HCT116 (cell line): ENCODE measurements at regions not wholly inside any gene's neighbourhood (a gene's known extent, or its start where the extent isn't known, plus 50 kb on each side); places are given as distances from the start of the nearest gene placed in this dataset.

Source experiments
- ATAC-seq: fragments of 200-7000 bp; cut with Tn5 transposase; 2 replicates; pipeline ENCODE4 v1.9.1; 2020; ENCODE audit warnings: mild to moderate bottlenecking, moderate library complexity
- BruUV-seq: library from RNA; stranded (reverse); fragments of 400-500 nt; replicated peaks from 2 replicates; lab custom pipeline; 2021; lab: Mats Ljungman, UMichigan
- CTCF ChIA-PET: fragments of 300-600 bp; sonication (Branson Sonifier 250); formaldehyde crosslinking; loops from one replicate; lab custom pipeline; 2021; ENCODE audit warnings: antibody characterized with exemption; lab: Charles Lee
- POLR2A ChIA-PET: fragments of 300-600, 350-600 bp; sonication (Branson Sonifier 250); formaldehyde crosslinking; loops from one replicate; lab custom pipeline; 2021; ENCODE audit warnings: antibody characterized with exemption; lab: Charles Lee
- RAD21 ChIA-PET, 2 experiments: fragments of 300-600 bp; sonication (Branson Sonifier 250); formaldehyde crosslinking; loops; one replicate each; lab custom pipeline; 2023; ENCODE audit warnings: low total read pairs in 2 of 2; ENCODE audit not compliant: uncharacterized antibody in 2 of 2, unreplicated experiment in 2 of 2, low non-redundant PET in 1 of 2; lab: Charles Lee
- DNase-seq: peaks from one replicate; pipeline ENCODE4 v3.0.0-alpha.2; 2010; ENCODE audit warnings: low read depth, low spot score
- H2AFZ ChIP-seq: fragments of 200-600 bp; shearing (Covaris generic), sonication (generic); 2 replicates; pipeline ENCODE4 v1.6.1; 2017; ENCODE audit warnings: low read depth, mixed run types, mixed read lengths, antibody characterized with exemption, low read length; ENCODE audit not compliant: poor library complexity, severe bottlenecking
- H3K27ac ChIP-seq: 2 replicates; pipeline ENCODE4 v1.5.1; 2012; ENCODE audit warnings: low read depth, low read length
- H3K27me3 ChIP-seq: fragments of 200-600 bp; sonication (generic); 2 replicates; pipeline ENCODE4 v1.6.1; 2016; ENCODE audit warnings: mixed run types, low read length, mixed read lengths; ENCODE audit not compliant: insufficient read depth
- H3K36me3 ChIP-seq, 2 experiments: fragments of 200-500 bp in 1 of 2; fragments of 200-600 bp in 1 of 2; sonication (Bioruptor generic) in 1 of 2; sonication (generic) in 1 of 2; 2 replicates each; pipeline versions ENCODE4 v1.5.1 to v1.6.1; 2014 to 2016; ENCODE audit warnings: low read length in 2 of 2, inconsistent platforms in 1 of 2, mixed read lengths in 1 of 2, mixed run types in 1 of 2; ENCODE audit not compliant: insufficient read depth in 2 of 2, control insufficient read depth in 1 of 2
- H3K4me1 ChIP-seq, 2 experiments: fragments of 200-600 bp in 1 of 2; sonication (generic) in 1 of 2; 2 replicates each; pipeline versions ENCODE4 v1.5.1 to v1.6.1; 2012 to 2017; ENCODE audit warnings: low read length in 2 of 2, inconsistent platforms in 1 of 2, mild to moderate bottlenecking in 1 of 2, mixed read lengths in 1 of 2, mixed run types in 1 of 2, moderate library complexity in 1 of 2; ENCODE audit not compliant: insufficient read depth in 2 of 2, control insufficient read depth in 1 of 2
- H3K4me2 ChIP-seq: fragments of 200-600 bp; sonication (generic); 2 replicates; pipeline ENCODE4 v1.6.1; 2017; ENCODE audit warnings: mixed run types, low read length, mixed read lengths
- H3K4me3 ChIP-seq, 2 experiments: fragments of 200-600 bp in 1 of 2; sonication (generic) in 1 of 2; replicated peaks in 1 of 2; 2 replicates each; pipeline ENCODE4 v1.5.1; 2011 to 2016; ENCODE audit warnings: low read length in 2 of 2, control low read depth in 1 of 2, low read depth in 1 of 2, mild to moderate bottlenecking in 1 of 2, mixed read lengths in 1 of 2, mixed run types in 1 of 2
- H3K79me2 ChIP-seq: fragments of 200-600 bp; sonication (generic); 2 replicates; pipeline ENCODE4 v1.6.1; 2017; ENCODE audit warnings: mild to moderate bottlenecking, mixed run types, low read length, moderate library complexity, mixed read lengths; ENCODE audit not compliant: insufficient read depth
- H3K9ac ChIP-seq: fragments of 200-600 bp; sonication (generic); 2 replicates; pipeline ENCODE4 v1.6.1; 2016; ENCODE audit warnings: low read length, mixed read lengths
- H3K9me2 ChIP-seq: fragments of 200-600 bp; sonication (generic), shearing (Covaris generic); 2 replicates; pipeline ENCODE4 v1.6.1; 2017; ENCODE audit warnings: mixed run types, mild to moderate bottlenecking, moderate library complexity; ENCODE audit not compliant: insufficient read depth
- H3K9me3 ChIP-seq, 2 experiments: fragments of 200-500 bp in 1 of 2; fragments of 200-600 bp in 1 of 2; sonication (Bioruptor generic) in 1 of 2; sonication (generic) in 1 of 2; 2 replicates each; pipeline ENCODE4 v1.6.1; 2014 to 2017; ENCODE audit warnings: low read length in 2 of 2, mixed read lengths in 2 of 2, inconsistent platforms in 1 of 2, low read depth in 1 of 2, mild to moderate bottlenecking in 1 of 2, mixed run types in 1 of 2, moderate library complexity in 1 of 2; ENCODE audit not compliant: control insufficient read depth in 1 of 2, insufficient read depth in 1 of 2
- H4K20me1 ChIP-seq: fragments of 200-600 bp; sonication (generic), shearing (Covaris generic); 2 replicates; pipeline ENCODE4 v1.6.1; 2017; ENCODE audit warnings: mixed run types, mild to moderate bottlenecking, moderate library complexity; ENCODE audit not compliant: insufficient read depth
- ATF3 ChIP-seq: IDR thresholded peaks from 2 replicates; pipeline ENCODE4 v1.6.1; 2012
- CBX3 ChIP-seq: IDR thresholded peaks from 2 replicates; pipeline ENCODE4 v1.6.1; 2012; ENCODE audit warnings: low read depth
- CEBPB ChIP-seq: IDR thresholded peaks from 2 replicates; pipeline ENCODE4 v1.6.1; 2012; ENCODE audit warnings: low read depth
- CTCF ChIP-seq, 3 experiments: fragments of 200-600 bp in 1 of 3; sonication (generic) in 1 of 3; IDR thresholded peaks in 2 of 3; conservative IDR thresholded peaks in 1 of 3; 2 replicates each; pipeline ENCODE4 v1.5.1; 2012 to 2017; ENCODE audit warnings: low read depth in 2 of 3, low read length in 2 of 3, antibody characterized with exemption in 1 of 3, borderline replicate concordance in 1 of 3, control low read depth in 1 of 3, mild to moderate bottlenecking in 1 of 3, mixed read lengths in 1 of 3, mixed run types in 1 of 3, moderate library complexity in 1 of 3; ENCODE audit not compliant: insufficient read depth in 1 of 3
- ELF1 ChIP-seq: IDR thresholded peaks from 2 replicates; pipeline ENCODE4 v1.6.1; 2012; ENCODE audit warnings: low read depth, borderline replicate concordance
- EZH2 ChIP-seq: fragments of 200-600 bp; sonication (generic); IDR thresholded peaks from 2 replicates; pipeline ENCODE4 v1.6.1; 2017; ENCODE audit warnings: antibody characterized with exemption, mixed run types
- EZH2phosphoT487 ChIP-seq: fragments of 200-600 bp; IDR thresholded peaks from 2 replicates; pipeline ENCODE4 v1.6.1; 2018; ENCODE audit warnings: antibody characterized with exemption, borderline replicate concordance
- FOSL1 ChIP-seq: IDR thresholded peaks from 2 replicates; pipeline ENCODE4 v1.6.1; 2012; ENCODE audit warnings: low read depth
- JUND ChIP-seq: IDR thresholded peaks from 2 replicates; pipeline ENCODE4 v1.6.1; 2012
- POLR2A ChIP-seq: IDR thresholded peaks from 2 replicates; pipeline ENCODE4 v1.7.0; 2011; ENCODE audit warnings: borderline replicate concordance; ENCODE audit not compliant: insufficient read depth, insufficient read length; ENCODE audit errors: extremely low read depth
- POLR2AphosphoS5 ChIP-seq: IDR thresholded peaks from 2 replicates; pipeline ENCODE4 v1.6.1; 2011; ENCODE audit warnings: mild to moderate bottlenecking, low read depth, low read length, moderate library complexity
- RAD21 ChIP-seq: IDR thresholded peaks from 2 replicates; pipeline ENCODE4 v1.6.1; 2012; ENCODE audit warnings: low read depth, mild to moderate bottlenecking
- REST ChIP-seq: IDR thresholded peaks from 2 replicates; pipeline ENCODE4 v1.6.1; 2012; ENCODE audit warnings: low read depth
- SP1 ChIP-seq: IDR thresholded peaks from 2 replicates; pipeline ENCODE4 v1.6.1; 2012; ENCODE audit warnings: low read depth
- SRF ChIP-seq: IDR thresholded peaks from 2 replicates; pipeline ENCODE4 v1.6.1; 2012; ENCODE audit warnings: low read depth
- TCF7L2 ChIP-seq: IDR thresholded peaks from 2 replicates; pipeline ENCODE4 v1.7.0; 2011; ENCODE audit warnings: borderline replicate concordance, inconsistent platforms; ENCODE audit not compliant: insufficient read depth, insufficient read length; ENCODE audit errors: extremely low read depth
- YY1 ChIP-seq: IDR thresholded peaks from 2 replicates; pipeline ENCODE4 v1.6.1; 2011; ENCODE audit warnings: low read length, low read depth, moderate library complexity, mild to moderate bottlenecking; ENCODE audit not compliant: insufficient replicate concordance; ENCODE audit errors: extremely low read depth
- ZBTB33 ChIP-seq: IDR thresholded peaks from 2 replicates; pipeline ENCODE4 v1.6.1; 2011; ENCODE audit warnings: mild to moderate bottlenecking, low read length, moderate library complexity; ENCODE audit not compliant: insufficient replicate concordance; ENCODE audit errors: extremely low read depth
- ZFX ChIP-seq: fragments of 450-650 bp; IDR thresholded peaks from 2 replicates; pipeline ENCODE4 v1.6.1; 2017
- intact Hi-C: fragments of 100-400 bp; cut with micrococcal nuclease; formaldehyde crosslinking; loops from 2 replicates; pipeline ENCODE4 v1.10.0; 2022

GRCh38 chr21:23624281-23624680 is 1983.0 kb downstream of the MRPL39 start:
- Histone ChIP-seq H3K9me3 (peaks cover 16 to 24% of the 10 kb centered on the region in 2 experiments; a peak in 2 of 4 replicates), H3K27ac (no peak overlapping the region), H3K9me2 (no peaks in the 10 kb centered on the region), H3K4me2 (no peak overlapping the region), H4K20me1 (no peaks in the 10 kb centered on the region), H3K4me3 (no peak overlapping the region), H3K27me3 (no peaks in the 10 kb centered on the region), H3K36me3 (no peaks in the 10 kb centered on the region), H3K79me2 (no peaks in the 10 kb centered on the region), H2AFZ (no peak overlapping the region), H3K9ac (no peak overlapping the region), H3K4me1 (no peaks in the 10 kb centered on the region)
- ChIA-PET RAD21 (no interaction called here), CTCF (no interaction called here)
- DNase-seq = no peak
- no TSS peak for BruUV-seq
- intact Hi-C loops = no loop called here
- no peak for ATAC-seq
- TF ChIP-seq ELF1 (no peak), CBX3 (no peak), SP1 (no peak), ZBTB33 (no peak), FOSL1 (no peak), ZFX (no peak), POLR2A (no peak), JUND (no peak), CTCF (IDR thresholded peaks at IDR 0.05 in 2 of 3, conservative IDR thresholded peaks at IDR 0.05 in 1 of 3; ENCODE audit: borderline replicate concordance in 1 of 3, insufficient read depth in 1 of 3, low read depth in 2 of 3, low read length in 2 of 3) (no peak), POLR2AphosphoS5 (no peak), ATF3 (no peak), YY1 (no peak), SRF (no peak), RAD21 (no peak), REST (no peak), TCF7L2 (no peak), EZH2phosphoT487 (no peak), CEBPB (no peak), EZH2 (no peak)
- TF ChIP-seq, all 23 proteins: peak for 0
- POLR2A ChIA-PET = no interaction called here
